ENCODE measurements at regions not wholly inside any gene's neighbourhood (a gene's known extent, or its start where the extent isn't known, plus 50 kb on each side); places are given as distances from the start of the nearest gene placed in this dataset.

GRCh38 chr9:551986-552929 lies 289.2 kb upstream of the DMRT1 start:
- DNase-seq = no peak

- DNase-seq = no peak
These were observed 286.0 kb upstream of the DMRT1 start for GRCh38 chr9:555493-555892.

- DNase-seq = no peak
These were observed 285.3 kb upstream of the DMRT1 start for GRCh38 chr9:556199-556598.

- DNase-seq = no peak
These were observed 284.8 kb upstream of the DMRT1 start for GRCh38 chr9:556675-557074.

GRCh38 chr9:557601-558201 lies 283.8 kb upstream of the DMRT1 start:
- DNase-seq = no peak

- no peak for DNase-seq
These were observed 280.1 kb upstream of the DMRT1 start for GRCh38 chr9:561427-561826.

- DNase-seq = no peak
These were observed 278.3 kb upstream of the DMRT1 start for GRCh38 chr9:563200-563599.

GRCh38 chr9:565528-565927 lies 276.0 kb upstream of the DMRT1 start:
- DNase-seq = no peak

GRCh38 chr9:567128-567746 lies 274.3 kb upstream of the DMRT1 start:
- no peak for DNase-seq

- no peak for DNase-seq
These were observed 273.7 kb upstream of the DMRT1 start for GRCh38 chr9:567747-568305.

- DNase-seq = no peak
These were observed 272.2 kb upstream of the DMRT1 start for GRCh38 chr9:569296-569695.

GRCh38 chr9:570187-570586 lies 271.3 kb upstream of the DMRT1 start:
- DNase-seq = no peak

GRCh38 chr9:571066-571465 lies 270.4 kb upstream of the DMRT1 start:
- DNase-seq = no peak

- DNase-seq = no peak
These were observed 269.8 kb upstream of the DMRT1 start for GRCh38 chr9:571741-572140.

GRCh38 chr9:573691-574410 lies 267.6 kb upstream of the DMRT1 start:
- no peak for DNase-seq

- no peak for DNase-seq
These were observed 266.4 kb upstream of the DMRT1 start for GRCh38 chr9:575139-575538.

- DNase-seq = no peak
These were observed 260.7 kb upstream of the DMRT1 start for GRCh38 chr9:580652-581342.

GRCh38 chr9:581673-582497 lies 259.6 kb upstream of the DMRT1 start:
- DNase-seq = no peak

- no peak for DNase-seq
These were observed 258.7 kb upstream of the DMRT1 start for GRCh38 chr9:582775-583174.

- DNase-seq = no peak
These were observed 254.0 kb upstream of the DMRT1 start for GRCh38 chr9:587527-587926.

- DNase-seq = no peak
These were observed 252.5 kb upstream of the DMRT1 start for GRCh38 chr9:588981-589380.
